MM.1S (cell line): ENCODE measurements at regions not wholly inside any gene's neighbourhood (a gene's known extent, or its start where the extent isn't known, plus 50 kb on each side); places are given as distances from the start of the nearest gene placed in this dataset.

ENCODE experiments used
- EZH2 ChIP-seq: fragments of 300-600 bp; sonication (generic); optimal IDR thresholded peaks from 2 replicates; pipeline ENCODE3; 2017; ENCODE audit warnings: low read depth, mild to moderate bottlenecking, antibody characterized with exemption, low read length, mixed read lengths
- EZH2phosphoT487 ChIP-seq: fragments of 300-600 bp; sonication (generic); IDR thresholded peaks from 2 replicates; pipeline ENCODE4 v1.6.1; 2018; ENCODE audit warnings: antibody characterized with exemption, low read length
- TF ChIP-seq, protein P1 (sequence below): fragments of 300-600 bp; sonication (generic); IDR thresholded peaks from 2 replicates; pipeline ENCODE4 v1.5.1; 2016; ENCODE audit warnings: antibody characterized with exemption, low read length, mixed read lengths

DNA sequence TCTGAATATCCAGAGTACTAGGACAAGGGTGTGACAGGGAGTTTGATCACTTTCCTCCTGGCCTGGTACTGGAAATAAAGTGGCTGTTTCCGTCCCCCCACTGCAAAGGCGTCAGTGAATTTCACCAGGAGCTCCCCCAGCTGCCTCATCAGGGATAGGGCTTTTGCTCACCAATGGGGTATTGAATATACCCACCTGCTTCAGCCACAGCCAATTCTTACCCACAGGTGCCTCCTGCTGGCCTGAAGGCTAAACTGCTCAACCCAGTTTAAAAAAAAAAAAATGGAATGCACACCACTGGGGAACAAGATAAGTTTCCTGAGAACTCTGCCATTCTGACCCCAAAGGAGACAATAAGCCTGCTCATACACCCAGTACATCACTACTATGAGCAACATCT, 65.3 kb upstream of the MS4A8 start:
- TF ChIP-seq, protein P1, sequence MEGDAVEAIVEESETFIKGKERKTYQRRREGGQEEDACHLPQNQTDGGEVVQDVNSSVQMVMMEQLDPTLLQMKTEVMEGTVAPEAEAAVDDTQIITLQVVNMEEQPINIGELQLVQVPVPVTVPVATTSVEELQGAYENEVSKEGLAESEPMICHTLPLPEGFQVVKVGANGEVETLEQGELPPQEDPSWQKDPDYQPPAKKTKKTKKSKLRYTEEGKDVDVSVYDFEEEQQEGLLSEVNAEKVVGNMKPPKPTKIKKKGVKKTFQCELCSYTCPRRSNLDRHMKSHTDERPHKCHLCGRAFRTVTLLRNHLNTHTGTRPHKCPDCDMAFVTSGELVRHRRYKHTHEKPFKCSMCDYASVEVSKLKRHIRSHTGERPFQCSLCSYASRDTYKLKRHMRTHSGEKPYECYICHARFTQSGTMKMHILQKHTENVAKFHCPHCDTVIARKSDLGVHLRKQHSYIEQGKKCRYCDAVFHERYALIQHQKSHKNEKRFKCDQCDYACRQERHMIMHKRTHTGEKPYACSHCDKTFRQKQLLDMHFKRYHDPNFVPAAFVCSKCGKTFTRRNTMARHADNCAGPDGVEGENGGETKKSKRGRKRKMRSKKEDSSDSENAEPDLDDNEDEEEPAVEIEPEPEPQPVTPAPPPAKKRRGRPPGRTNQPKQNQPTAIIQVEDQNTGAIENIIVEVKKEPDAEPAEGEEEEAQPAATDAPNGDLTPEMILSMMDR: peak; percentile 53
- TF ChIP-seq EZH2 (no peak), EZH2phosphoT487 (no peak)
